WTC11 (cell line): ENCODE measurements at regions not wholly inside any gene's neighbourhood (a gene's known extent, or its start where the extent isn't known, plus 50 kb on each side); places are given as distances from the start of the nearest gene placed in this dataset.

Experiments
- ATAC-seq: fragments of 200-7000 bp; cut with Tn5 transposase; 2 replicates; pipeline ENCODE4 v1.10.0; 2021; ENCODE audit warnings: mild to moderate bottlenecking, moderate library complexity
- CTCF ChIA-PET: fragments of 300-600 bp; sonication (Branson Sonifier 250); formaldehyde crosslinking; loops from one replicate; lab custom pipeline; 2021; ENCODE audit warnings: antibody characterized with exemption; lab: Charles Lee
- POLR2A ChIA-PET: fragments of 350-600 bp; sonication (Branson Sonifier 250); formaldehyde crosslinking; loops from one replicate; lab custom pipeline; 2021; ENCODE audit warnings: antibody characterized with exemption; lab: Charles Lee
- DNase-seq: peaks from one replicate; pipeline ENCODE4 v3.0.0; 2021; ENCODE audit warnings: low spot score
- H3K27ac Mint-ChIP-seq: 2 replicates; pipeline ENCODE4 v1.8.0; 2021; ENCODE audit warnings: mixed read lengths
- H3K27me3 Mint-ChIP-seq: 2 replicates; pipeline ENCODE4 v1.8.0; 2021; ENCODE audit warnings: low read depth, mild to moderate bottlenecking, moderate library complexity, mixed read lengths
- H3K36me3 Mint-ChIP-seq: 2 replicates; pipeline ENCODE4 v1.8.0; 2021; ENCODE audit warnings: mixed read lengths
- H3K4me1 Mint-ChIP-seq: 2 replicates; pipeline ENCODE4 v1.8.0; 2022; ENCODE audit warnings: mixed read lengths
- H3K4me3 Mint-ChIP-seq: 2 replicates; pipeline ENCODE4 v1.8.0; 2021; ENCODE audit warnings: mild to moderate bottlenecking, moderate library complexity, mixed read lengths
- H3K9me3 Mint-ChIP-seq: 2 replicates; pipeline ENCODE4 v1.8.0; 2021; ENCODE audit warnings: mixed read lengths
- ARID4B ChIP-seq: sonication (generic); formaldehyde crosslinking; IDR thresholded peaks from 2 replicates; pipeline ENCODE4 v1.8.0; 2023; ENCODE audit warnings: missing genetic modification reagents, mild to moderate bottlenecking, borderline replicate concordance
- ELF4 ChIP-seq: sonication (generic); formaldehyde crosslinking; IDR thresholded peaks from 2 replicates; pipeline ENCODE4 v1.8.1; 2022; ENCODE audit warnings: low read depth, mild to moderate bottlenecking, moderate library complexity, missing genetic modification reagents
- EMX1 ChIP-seq: fragments of 250-450 bp; sonication (Bioruptor Pico); IDR thresholded peaks from 2 replicates; pipeline ENCODE4 v1.8.0; 2021; ENCODE audit warnings: mild to moderate bottlenecking
- ERG ChIP-seq: fragments of 250-450 bp; sonication (Bioruptor Pico); IDR thresholded peaks from 2 replicates; pipeline ENCODE4 v1.8.0; 2021; ENCODE audit warnings: mild to moderate bottlenecking
- FOXJ3 ChIP-seq: sonication (generic); formaldehyde crosslinking; IDR thresholded peaks from 2 replicates; pipeline ENCODE4 v1.9.0; 2021; ENCODE audit warnings: missing genetic modification reagents, mild to moderate bottlenecking, borderline replicate concordance
- FOXP1 ChIP-seq: sonication (generic); formaldehyde crosslinking; IDR thresholded peaks from 2 replicates; pipeline ENCODE4 v1.8.0; 2022; ENCODE audit warnings: missing genetic modification reagents, mild to moderate bottlenecking, moderate library complexity, borderline replicate concordance
- HMGXB4 ChIP-seq: sonication (generic); formaldehyde crosslinking; IDR thresholded peaks from 2 replicates; pipeline ENCODE4 v1.8.1; 2023; ENCODE audit warnings: mild to moderate bottlenecking, moderate library complexity, missing genetic modification reagents
- KAT7 ChIP-seq: sonication (generic); formaldehyde crosslinking; IDR thresholded peaks from 2 replicates; pipeline ENCODE4 v1.8.1; 2023; ENCODE audit warnings: missing genetic modification reagents, mild to moderate bottlenecking, borderline replicate concordance
- NR1H2 ChIP-seq: sonication (generic); formaldehyde crosslinking; IDR thresholded peaks from 2 replicates; pipeline ENCODE4 v1.9.0; 2021; ENCODE audit warnings: mild to moderate bottlenecking, moderate library complexity, missing genetic modification reagents
- RORB ChIP-seq: fragments of 250-450 bp; sonication (Bioruptor Pico); IDR thresholded peaks from 2 replicates; pipeline ENCODE4 v1.9.0; 2021; ENCODE audit warnings: mild to moderate bottlenecking
- TCF7 ChIP-seq: sonication (generic); formaldehyde crosslinking; IDR thresholded peaks from 2 replicates; pipeline ENCODE4 v1.8.0; 2022; ENCODE audit warnings: mild to moderate bottlenecking, low read depth, missing genetic modification reagents, moderate library complexity
- TP53 ChIP-seq: sonication (generic); formaldehyde crosslinking; IDR thresholded peaks from 2 replicates; pipeline ENCODE4 v1.8.1; 2023; ENCODE audit warnings: mild to moderate bottlenecking, missing genetic modification reagents
- USF2 ChIP-seq: sonication (generic); formaldehyde crosslinking; IDR thresholded peaks from 2 replicates; pipeline ENCODE4 v1.8.1; 2023; ENCODE audit warnings: mild to moderate bottlenecking, missing genetic modification reagents, moderate library complexity
- ZNF232 ChIP-seq: sonication (generic); formaldehyde crosslinking; IDR thresholded peaks from 2 replicates; pipeline ENCODE4 v1.8.0; 2022; ENCODE audit warnings: mild to moderate bottlenecking, missing genetic modification reagents
- ZNF317 ChIP-seq: sonication (generic); formaldehyde crosslinking; IDR thresholded peaks from 2 replicates; pipeline ENCODE4 v1.8.1; 2023; ENCODE audit warnings: low read depth, mild to moderate bottlenecking, moderate library complexity, missing genetic modification reagents, borderline replicate concordance
- ZNF396 ChIP-seq: fragments of 250-450 bp; sonication (Bioruptor Pico); IDR thresholded peaks from 2 replicates; pipeline ENCODE4 v1.8.0; 2021; ENCODE audit warnings: mild to moderate bottlenecking, moderate library complexity, borderline replicate concordance
- TF ChIP-seq, protein P1 (sequence below): sonication (generic); formaldehyde crosslinking; IDR thresholded peaks from 2 replicates; pipeline ENCODE4 v1.8.1; 2023; ENCODE audit warnings: mild to moderate bottlenecking, missing genetic modification reagents
- TF ChIP-seq, protein P2 (sequence below): sonication (generic); formaldehyde crosslinking; IDR thresholded peaks from 2 replicates; pipeline ENCODE4 v1.8.0; 2022; ENCODE audit warnings: mild to moderate bottlenecking, missing genetic modification reagents
- TF ChIP-seq, protein P3 (sequence below): fragments of 250-450 bp; sonication (Bioruptor Pico); IDR thresholded peaks from 2 replicates; pipeline ENCODE4 v1.9.0; 2021; ENCODE audit warnings: mild to moderate bottlenecking, borderline replicate concordance

DNA sequence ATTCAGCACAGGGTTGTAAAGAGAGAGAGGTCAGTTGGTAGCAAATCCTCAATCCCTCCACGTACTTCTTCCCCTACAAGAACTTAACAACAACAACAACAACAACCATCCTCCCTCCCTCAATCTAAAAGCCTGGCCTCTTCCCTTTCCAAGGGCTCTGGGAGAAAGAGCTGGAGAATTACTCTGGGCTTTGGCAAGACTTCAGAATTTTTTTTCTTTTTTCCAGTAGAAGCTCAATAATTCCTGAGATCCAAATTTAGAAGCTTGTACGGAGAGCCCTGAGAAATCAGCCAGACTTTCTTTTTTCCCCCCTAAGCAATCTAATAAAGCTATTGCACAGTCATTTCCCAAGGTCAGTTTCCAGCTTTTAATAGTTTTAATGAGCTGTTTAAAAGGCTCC is 95.8 kb upstream of the CACNA2D3 start:
- CTCF ChIA-PET: no interaction called here
- no peak overlapping the region for H3K27ac Mint-ChIP-seq
- ATAC-seq: no peak

DNA sequence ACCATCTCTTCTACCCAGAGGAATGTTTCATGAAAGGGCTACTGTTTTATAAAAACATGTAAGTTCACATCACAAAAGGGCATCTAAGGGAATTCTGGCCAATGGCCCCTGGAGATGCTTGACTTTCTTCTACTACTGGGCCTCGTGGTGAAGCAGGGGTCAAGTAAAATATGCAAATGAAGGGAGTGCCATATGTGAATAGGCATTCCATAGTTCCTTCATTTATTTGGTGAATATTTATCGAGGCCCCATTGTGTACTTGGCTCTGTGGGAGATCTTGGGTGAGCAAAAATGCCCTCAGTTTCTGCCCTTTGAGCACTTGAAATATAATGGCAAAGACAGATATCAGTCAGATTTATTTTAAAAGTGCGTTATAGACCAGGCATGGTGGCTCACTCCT is 101.3 kb upstream of the CACNA2D3 start:
- CTCF ChIA-PET: interaction anchor here (0.6 kb wide), 1 partner anchor 274 kb away, joined by 3 read pairs; no protein-coding TSS in a partner anchor
- H3K27ac Mint-ChIP-seq: no peak overlapping the region
- H3K4me1 Mint-ChIP-seq: no peaks in the 10 kb centered on the region
- H3K4me3 Mint-ChIP-seq: no peak overlapping the region
- TF ChIP-seq NR1H2 (CRISPR knock-in tag): no peak
- TF ChIP-seq RORB (CRISPR knock-in tag): no peak
- no peak for TF ChIP-seq ARID4B
- no peak for TF ChIP-seq ZNF317 (CRISPR knock-in tag)
- no peak for TF ChIP-seq HMGXB4 (CRISPR knock-in tag)
- no peak for TF ChIP-seq FOXP1 (CRISPR knock-in tag)
- no peak for TF ChIP-seq KAT7 (CRISPR knock-in tag)
- TF ChIP-seq, protein P1, sequence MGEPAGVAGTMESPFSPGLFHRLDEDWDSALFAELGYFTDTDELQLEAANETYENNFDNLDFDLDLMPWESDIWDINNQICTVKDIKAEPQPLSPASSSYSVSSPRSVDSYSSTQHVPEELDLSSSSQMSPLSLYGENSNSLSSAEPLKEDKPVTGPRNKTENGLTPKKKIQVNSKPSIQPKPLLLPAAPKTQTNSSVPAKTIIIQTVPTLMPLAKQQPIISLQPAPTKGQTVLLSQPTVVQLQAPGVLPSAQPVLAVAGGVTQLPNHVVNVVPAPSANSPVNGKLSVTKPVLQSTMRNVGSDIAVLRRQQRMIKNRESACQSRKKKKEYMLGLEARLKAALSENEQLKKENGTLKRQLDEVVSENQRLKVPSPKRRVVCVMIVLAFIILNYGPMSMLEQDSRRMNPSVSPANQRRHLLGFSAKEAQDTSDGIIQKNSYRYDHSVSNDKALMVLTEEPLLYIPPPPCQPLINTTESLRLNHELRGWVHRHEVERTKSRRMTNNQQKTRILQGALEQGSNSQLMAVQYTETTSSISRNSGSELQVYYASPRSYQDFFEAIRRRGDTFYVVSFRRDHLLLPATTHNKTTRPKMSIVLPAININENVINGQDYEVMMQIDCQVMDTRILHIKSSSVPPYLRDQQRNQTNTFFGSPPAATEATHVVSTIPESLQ (CRISPR knock-in tag): no peak
- peaks cover 7% of the 10 kb centered on the region; the same call in 1 of the 2 replicates for H3K36me3 Mint-ChIP-seq
- ATAC-seq (no peak), DNase-seq (no peak)
- peaks cover 6% of the 10 kb centered on the region for H3K27me3 Mint-ChIP-seq
- peaks cover 17% of the 10 kb centered on the region for H3K9me3 Mint-ChIP-seq
- POLR2A ChIA-PET: no interaction called here

More for the DNA sequence above, 95.8 kb upstream of the CACNA2D3 start:
- no peaks in the 10 kb centered on the region for H3K9me3 Mint-ChIP-seq
- DNase-seq: no peak
- POLR2A ChIA-PET: no interaction called here
- TF ChIP-seq TCF7 (CRISPR knock-in tag) (no peak), ZNF232 (CRISPR knock-in tag) (no peak), ZNF396 (no peak), KAT7 (CRISPR knock-in tag) (no peak), FOXJ3 (CRISPR knock-in tag) (no peak), TP53 (CRISPR knock-in tag) (no peak), EMX1 (no peak), ELF4 (CRISPR knock-in tag) (no peak), ERG (CRISPR knock-in tag) (no peak), USF2 (CRISPR knock-in tag) (no peak)
- TF ChIP-seq, protein P2, sequence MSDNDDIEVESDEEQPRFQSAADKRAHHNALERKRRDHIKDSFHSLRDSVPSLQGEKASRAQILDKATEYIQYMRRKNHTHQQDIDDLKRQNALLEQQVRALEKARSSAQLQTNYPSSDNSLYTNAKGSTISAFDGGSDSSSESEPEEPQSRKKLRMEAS: no peak
- TF ChIP-seq, protein P3, sequence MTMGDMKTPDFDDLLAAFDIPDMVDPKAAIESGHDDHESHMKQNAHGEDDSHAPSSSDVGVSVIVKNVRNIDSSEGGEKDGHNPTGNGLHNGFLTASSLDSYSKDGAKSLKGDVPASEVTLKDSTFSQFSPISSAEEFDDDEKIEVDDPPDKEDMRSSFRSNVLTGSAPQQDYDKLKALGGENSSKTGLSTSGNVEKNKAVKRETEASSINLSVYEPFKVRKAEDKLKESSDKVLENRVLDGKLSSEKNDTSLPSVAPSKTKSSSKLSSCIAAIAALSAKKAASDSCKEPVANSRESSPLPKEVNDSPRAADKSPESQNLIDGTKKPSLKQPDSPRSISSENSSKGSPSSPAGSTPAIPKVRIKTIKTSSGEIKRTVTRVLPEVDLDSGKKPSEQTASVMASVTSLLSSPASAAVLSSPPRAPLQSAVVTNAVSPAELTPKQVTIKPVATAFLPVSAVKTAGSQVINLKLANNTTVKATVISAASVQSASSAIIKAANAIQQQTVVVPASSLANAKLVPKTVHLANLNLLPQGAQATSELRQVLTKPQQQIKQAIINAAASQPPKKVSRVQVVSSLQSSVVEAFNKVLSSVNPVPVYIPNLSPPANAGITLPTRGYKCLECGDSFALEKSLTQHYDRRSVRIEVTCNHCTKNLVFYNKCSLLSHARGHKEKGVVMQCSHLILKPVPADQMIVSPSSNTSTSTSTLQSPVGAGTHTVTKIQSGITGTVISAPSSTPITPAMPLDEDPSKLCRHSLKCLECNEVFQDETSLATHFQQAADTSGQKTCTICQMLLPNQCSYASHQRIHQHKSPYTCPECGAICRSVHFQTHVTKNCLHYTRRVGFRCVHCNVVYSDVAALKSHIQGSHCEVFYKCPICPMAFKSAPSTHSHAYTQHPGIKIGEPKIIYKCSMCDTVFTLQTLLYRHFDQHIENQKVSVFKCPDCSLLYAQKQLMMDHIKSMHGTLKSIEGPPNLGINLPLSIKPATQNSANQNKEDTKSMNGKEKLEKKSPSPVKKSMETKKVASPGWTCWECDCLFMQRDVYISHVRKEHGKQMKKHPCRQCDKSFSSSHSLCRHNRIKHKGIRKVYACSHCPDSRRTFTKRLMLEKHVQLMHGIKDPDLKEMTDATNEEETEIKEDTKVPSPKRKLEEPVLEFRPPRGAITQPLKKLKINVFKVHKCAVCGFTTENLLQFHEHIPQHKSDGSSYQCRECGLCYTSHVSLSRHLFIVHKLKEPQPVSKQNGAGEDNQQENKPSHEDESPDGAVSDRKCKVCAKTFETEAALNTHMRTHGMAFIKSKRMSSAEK (CRISPR knock-in tag): no peak
- TF ChIP-seq, all 79 proteins: peak for 0
- Mint-ChIP-seq H3K4me3 (no peak overlapping the region), H3K27me3 (peaks cover 6% of the 10 kb centered on the region), H3K4me1 (no peaks in the 10 kb centered on the region), H3K36me3 (no peaks in the 10 kb centered on the region)
